ENCODE measurements at regions not wholly inside any gene's neighbourhood (a gene's known extent, or its start where the extent isn't known, plus 50 kb on each side); places are given as distances from the start of the nearest gene placed in this dataset.
"Not testable (repeated sequence)": the region's sequence is repeated elsewhere in the genome, so short reads cannot be mapped to it uniquely, and the experiment has no call there.

DNA sequence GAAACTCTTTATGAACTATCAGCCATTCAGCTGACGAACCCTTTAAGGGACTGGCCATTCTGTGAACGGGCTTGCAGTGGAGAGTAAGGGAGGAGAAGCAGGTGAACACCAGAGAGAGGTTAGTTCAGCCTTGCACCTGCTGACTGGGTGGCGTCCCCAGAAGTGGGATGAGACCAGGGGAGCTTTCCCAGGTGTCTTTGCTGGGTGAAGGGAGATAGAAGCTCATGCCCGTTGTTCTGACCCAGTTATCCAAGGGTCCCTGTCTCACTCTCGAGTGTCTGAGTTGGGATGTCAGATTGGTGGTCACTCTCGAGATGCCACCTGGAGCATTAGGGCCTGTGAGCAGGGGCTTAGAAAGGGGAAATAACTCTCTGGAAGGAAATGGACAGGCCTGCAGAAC, 68.7 kb downstream of the MSX2 start:
- Histone ChIP-seq H3K4me1 (replicated peaks) (no peaks in the 10 kb centered on the region), H3K9me3 (replicated peaks) (no peaks in the 10 kb centered on the region), H3K27ac (no peak overlapping the region), H3K4me3 (no peak overlapping the region), H3K36me3 (no peaks in the 10 kb centered on the region), H3K27me3 (replicated peaks) (no peaks in the 10 kb centered on the region)
- DNase-seq (ENCODE audit: low read depth in 1 of 2, low spot score in 2 of 2), result no peak

DNA sequence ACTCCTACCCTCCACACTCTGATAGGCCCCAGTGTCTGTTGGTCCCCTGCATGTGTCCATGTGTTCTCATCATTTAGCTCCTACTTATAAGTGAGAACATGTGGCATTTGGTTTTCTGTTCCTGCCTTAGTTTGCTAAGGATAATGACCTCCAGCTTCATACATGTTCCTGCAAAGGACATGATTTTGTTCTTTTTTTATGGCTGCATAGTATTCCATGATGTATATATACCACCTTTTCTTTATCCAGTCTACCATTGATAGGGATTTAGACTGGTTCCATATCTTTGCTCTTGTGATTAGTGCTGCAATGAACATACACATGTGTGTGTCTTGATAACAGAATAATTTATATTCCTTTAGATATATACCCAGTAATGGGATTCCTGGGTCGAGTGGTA, 67.9 kb downstream of the MSX2 start:
- H3K27me3 ChIP-seq (replicated peaks); H3K9me3 ChIP-seq (replicated peaks); H3K27ac ChIP-seq; H3K4me3 ChIP-seq; H3K4me1 ChIP-seq (replicated peaks); DNase-seq (ENCODE audit: low read depth in 1 of 2, low spot score in 2 of 2); H3K36me3 ChIP-seq: not testable (repeated sequence)

- Histone ChIP-seq H3K27ac (no peak overlapping the region), H3K36me3 (no peaks in the 10 kb centered on the region), H3K9me3 (replicated peaks) (no peaks in the 10 kb centered on the region), H3K4me1 (replicated peaks) (no peaks in the 10 kb centered on the region), H3K4me3 (no peak overlapping the region), H3K27me3 (replicated peaks) (no peaks in the 10 kb centered on the region)
- no peak for DNase-seq (ENCODE audit: low read depth in 1 of 2, low spot score in 2 of 2)
These were observed 66.5 kb downstream of the MSX2 start for GRCh38 chr5:174790906-174791305.

DNA sequence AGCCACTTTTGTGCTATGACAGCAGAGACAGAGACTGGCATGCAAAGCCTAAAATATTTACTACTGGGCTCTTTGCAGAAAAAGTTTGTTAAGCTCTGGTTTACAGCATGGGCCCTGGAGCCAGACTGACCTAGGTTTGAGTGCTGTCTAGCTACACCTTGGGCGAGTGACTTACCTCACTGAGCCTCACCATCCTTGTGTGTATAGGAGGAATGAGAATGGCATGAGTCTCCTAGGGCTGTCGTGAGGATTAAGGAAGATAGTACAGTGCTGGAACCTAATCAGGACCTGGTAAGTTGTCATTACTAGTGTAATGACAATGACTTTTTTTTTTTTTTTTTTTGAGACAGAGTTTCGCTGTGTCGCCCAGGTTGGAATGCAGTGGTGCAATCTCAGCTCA, 65.2 kb downstream of the MSX2 start:
- Histone ChIP-seq H3K27me3 (replicated peaks) (no peaks in the 10 kb centered on the region), H3K36me3 (no peaks in the 10 kb centered on the region), H3K9me3 (replicated peaks) (peaks cover 3% of the 10 kb centered on the region; the same call in 1 of the 2 replicates), H3K4me1 (replicated peaks) (no peaks in the 10 kb centered on the region), H3K27ac (no peak overlapping the region), H3K4me3 (no peak overlapping the region)
- no peak for DNase-seq (ENCODE audit: low read depth in 1 of 2, low spot score in 2 of 2)

DNA sequence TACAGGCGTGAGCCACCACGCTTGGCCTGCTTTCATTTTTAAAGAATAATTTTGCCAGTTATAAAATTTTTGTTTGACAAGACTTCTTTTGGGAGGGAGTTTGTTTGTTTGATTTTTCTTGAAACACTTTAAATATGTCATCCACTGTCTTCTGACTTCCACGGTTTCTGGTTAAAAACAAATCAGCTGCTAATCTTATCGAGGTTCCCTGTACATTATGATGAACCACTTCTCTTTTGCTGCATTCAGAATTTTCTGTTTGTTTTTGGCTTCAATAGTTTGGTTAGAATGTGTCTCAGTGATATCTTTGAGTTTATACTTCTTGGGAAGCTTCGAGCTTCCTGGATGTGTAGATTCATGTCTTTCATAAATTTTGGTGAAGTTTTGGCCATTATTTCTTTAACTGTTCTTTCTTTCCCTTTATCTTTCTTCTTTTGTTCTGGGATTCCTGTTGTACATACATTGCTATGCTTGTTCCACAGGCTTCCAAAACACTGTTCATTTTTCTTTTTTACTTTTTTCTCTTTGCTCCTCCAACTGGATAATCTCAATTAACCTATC, 60.8 kb downstream of the MSX2 start:
- no peak for DNase-seq (ENCODE audit: low read depth in 1 of 2, low spot score in 2 of 2)
- no peaks in the 10 kb centered on the region for H3K4me1 ChIP-seq (replicated peaks)
- H3K27ac ChIP-seq, result no peak overlapping the region
- H3K36me3 ChIP-seq, result no peaks in the 10 kb centered on the region
- peaks cover 3% of the 10 kb centered on the region; the same call in 1 of the 2 replicates for H3K9me3 ChIP-seq (replicated peaks)
- no peaks in the 10 kb centered on the region for H3K27me3 ChIP-seq (replicated peaks)
- H3K4me3 ChIP-seq, result no peak overlapping the region
